ENCODE measurements at regions not wholly inside any gene's neighbourhood (a gene's known extent, or its start where the extent isn't known, plus 50 kb on each side); places are given as distances from the start of the nearest gene placed in this dataset.

DNA sequence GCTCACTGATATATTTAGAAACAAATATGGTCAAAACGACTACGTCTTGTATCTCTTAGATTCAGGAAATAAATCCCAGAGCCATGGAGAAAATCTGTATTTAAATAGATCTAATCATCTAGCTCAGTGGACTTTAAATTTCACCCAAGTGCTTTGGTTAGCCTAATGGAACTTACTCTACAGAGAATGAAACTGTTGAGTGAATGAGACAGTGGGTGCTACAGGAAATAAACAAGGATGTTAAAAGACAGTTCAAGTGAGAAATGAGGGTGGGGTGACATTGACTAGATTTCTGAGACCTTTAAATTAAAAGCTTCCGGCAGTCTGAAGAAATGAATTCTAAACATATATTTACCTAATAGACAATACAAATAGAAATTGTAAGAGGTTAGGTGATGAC is 2197.0 kb downstream of the ARAP2 start:
- no peak for TF ChIP-seq POLR2A (IDR thresholded peaks at IDR 0.05)
- TF ChIP-seq, protein P1, sequence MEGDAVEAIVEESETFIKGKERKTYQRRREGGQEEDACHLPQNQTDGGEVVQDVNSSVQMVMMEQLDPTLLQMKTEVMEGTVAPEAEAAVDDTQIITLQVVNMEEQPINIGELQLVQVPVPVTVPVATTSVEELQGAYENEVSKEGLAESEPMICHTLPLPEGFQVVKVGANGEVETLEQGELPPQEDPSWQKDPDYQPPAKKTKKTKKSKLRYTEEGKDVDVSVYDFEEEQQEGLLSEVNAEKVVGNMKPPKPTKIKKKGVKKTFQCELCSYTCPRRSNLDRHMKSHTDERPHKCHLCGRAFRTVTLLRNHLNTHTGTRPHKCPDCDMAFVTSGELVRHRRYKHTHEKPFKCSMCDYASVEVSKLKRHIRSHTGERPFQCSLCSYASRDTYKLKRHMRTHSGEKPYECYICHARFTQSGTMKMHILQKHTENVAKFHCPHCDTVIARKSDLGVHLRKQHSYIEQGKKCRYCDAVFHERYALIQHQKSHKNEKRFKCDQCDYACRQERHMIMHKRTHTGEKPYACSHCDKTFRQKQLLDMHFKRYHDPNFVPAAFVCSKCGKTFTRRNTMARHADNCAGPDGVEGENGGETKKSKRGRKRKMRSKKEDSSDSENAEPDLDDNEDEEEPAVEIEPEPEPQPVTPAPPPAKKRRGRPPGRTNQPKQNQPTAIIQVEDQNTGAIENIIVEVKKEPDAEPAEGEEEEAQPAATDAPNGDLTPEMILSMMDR (IDR thresholded peaks at IDR 0.05) = no peak
- no peak for TF ChIP-seq POLR2AphosphoS5 (IDR thresholded peaks at IDR 0.05)

All from stomach (tissue), 4 donors.